WTC11 (cell line): ENCODE measurements at regions not wholly inside any gene's neighbourhood (a gene's known extent, or its start where the extent isn't known, plus 50 kb on each side); places are given as distances from the start of the nearest gene placed in this dataset.

ENCODE experiments used
- ATAC-seq: fragments of 200-7000 bp; cut with Tn5 transposase; 2 replicates; pipeline ENCODE4 v1.10.0; 2021; ENCODE audit warnings: mild to moderate bottlenecking, moderate library complexity
- CTCF ChIA-PET: fragments of 300-600 bp; sonication (Branson Sonifier 250); formaldehyde crosslinking; loops from one replicate; lab custom pipeline; 2021; ENCODE audit warnings: antibody characterized with exemption; lab: Charles Lee
- POLR2A ChIA-PET: fragments of 350-600 bp; sonication (Branson Sonifier 250); formaldehyde crosslinking; loops from one replicate; lab custom pipeline; 2021; ENCODE audit warnings: antibody characterized with exemption; lab: Charles Lee
- DNase-seq: peaks from one replicate; pipeline ENCODE4 v3.0.0; 2021; ENCODE audit warnings: low spot score
- H3K27ac Mint-ChIP-seq: 2 replicates; pipeline ENCODE4 v1.8.0; 2021; ENCODE audit warnings: mixed read lengths
- H3K27me3 Mint-ChIP-seq: 2 replicates; pipeline ENCODE4 v1.8.0; 2021; ENCODE audit warnings: low read depth, mild to moderate bottlenecking, moderate library complexity, mixed read lengths
- H3K36me3 Mint-ChIP-seq: 2 replicates; pipeline ENCODE4 v1.8.0; 2021; ENCODE audit warnings: mixed read lengths
- H3K4me1 Mint-ChIP-seq: 2 replicates; pipeline ENCODE4 v1.8.0; 2022; ENCODE audit warnings: mixed read lengths
- H3K4me3 Mint-ChIP-seq: 2 replicates; pipeline ENCODE4 v1.8.0; 2021; ENCODE audit warnings: mild to moderate bottlenecking, moderate library complexity, mixed read lengths
- H3K9me3 Mint-ChIP-seq: 2 replicates; pipeline ENCODE4 v1.8.0; 2021; ENCODE audit warnings: mixed read lengths
- ATF1 ChIP-seq: sonication (generic); formaldehyde crosslinking; IDR thresholded peaks from 2 replicates; pipeline ENCODE4 v1.8.1; 2023; ENCODE audit warnings: mild to moderate bottlenecking, moderate library complexity, missing genetic modification reagents
- GTF2I ChIP-seq: fragments of 250-450 bp; sonication (Bioruptor Pico); conservative IDR thresholded peaks from 2 replicates; pipeline ENCODE4 v1.4.0; 2021; ENCODE audit warnings: mild to moderate bottlenecking
- MXD4 ChIP-seq: fragments of 250-450 bp; sonication (Bioruptor Pico); IDR thresholded peaks from 2 replicates; pipeline ENCODE4 v1.8.0; 2021; ENCODE audit warnings: mild to moderate bottlenecking, moderate library complexity, borderline replicate concordance
- MYBL2 ChIP-seq: sonication (generic); formaldehyde crosslinking; IDR thresholded peaks from 2 replicates; pipeline ENCODE4 v1.8.1; 2023; ENCODE audit warnings: mild to moderate bottlenecking, moderate library complexity, missing genetic modification reagents
- NFATC4 ChIP-seq: fragments of 250-450 bp; sonication (Bioruptor Pico); IDR thresholded peaks from 2 replicates; pipeline ENCODE4 v1.9.0; 2021; ENCODE audit warnings: mild to moderate bottlenecking
- NFE2L1 ChIP-seq: sonication (generic); formaldehyde crosslinking; IDR thresholded peaks from 2 replicates; pipeline ENCODE4 v1.8.1; 2023; ENCODE audit warnings: missing genetic modification reagents
- RELA ChIP-seq: sonication (generic); formaldehyde crosslinking; IDR thresholded peaks from 2 replicates; pipeline ENCODE4 v1.8.1; 2022; ENCODE audit warnings: missing genetic modification reagents, mild to moderate bottlenecking, borderline replicate concordance
- TCF7 ChIP-seq: sonication (generic); formaldehyde crosslinking; IDR thresholded peaks from 2 replicates; pipeline ENCODE4 v1.8.0; 2022; ENCODE audit warnings: mild to moderate bottlenecking, low read depth, missing genetic modification reagents, moderate library complexity
- TEAD4 ChIP-seq: sonication (generic); formaldehyde crosslinking; IDR thresholded peaks from 2 replicates; pipeline ENCODE4 v1.8.0; 2022; ENCODE audit warnings: mild to moderate bottlenecking, missing genetic modification reagents
- ZNF121 ChIP-seq: sonication (generic); formaldehyde crosslinking; IDR thresholded peaks from 2 replicates; pipeline ENCODE4 v1.8.0; 2023; ENCODE audit warnings: missing genetic modification reagents
- ZNF138 ChIP-seq: sonication (generic); formaldehyde crosslinking; conservative IDR thresholded peaks from 2 replicates; pipeline ENCODE4 v1.8.1; 2022; ENCODE audit warnings: mild to moderate bottlenecking, moderate library complexity, missing genetic modification reagents
- ZNF263 ChIP-seq: sonication (generic); formaldehyde crosslinking; IDR thresholded peaks from 2 replicates; pipeline ENCODE4 v1.8.1; 2022; ENCODE audit warnings: low read depth, mild to moderate bottlenecking, moderate library complexity, missing genetic modification reagents
- TF ChIP-seq, protein P1 (sequence below): sonication (generic); formaldehyde crosslinking; IDR thresholded peaks from 2 replicates; pipeline ENCODE4 v1.8.1; 2023; ENCODE audit warnings: mild to moderate bottlenecking, missing genetic modification reagents, moderate library complexity
- TF ChIP-seq, protein P2 (sequence below): fragments of 250-450 bp; sonication (Bioruptor Pico); IDR thresholded peaks from 2 replicates; pipeline ENCODE4 v1.9.0; 2021; ENCODE audit warnings: mild to moderate bottlenecking, borderline replicate concordance
- TF ChIP-seq, protein P3 (sequence below): sonication (generic); formaldehyde crosslinking; IDR thresholded peaks from 2 replicates; pipeline ENCODE4 v1.8.1; 2022; ENCODE audit warnings: mild to moderate bottlenecking, missing genetic modification reagents, moderate library complexity, borderline replicate concordance
- TF ChIP-seq, protein P4 (sequence below): sonication (generic); formaldehyde crosslinking; IDR thresholded peaks from 2 replicates; pipeline ENCODE4 v1.8.1; 2022; ENCODE audit warnings: low read depth, missing genetic modification reagents, borderline replicate concordance
- TF ChIP-seq, protein P5 (sequence below): sonication (generic); formaldehyde crosslinking; IDR thresholded peaks from 2 replicates; pipeline ENCODE4 v1.8.0; 2022; ENCODE audit warnings: mild to moderate bottlenecking, missing genetic modification reagents

DNA sequence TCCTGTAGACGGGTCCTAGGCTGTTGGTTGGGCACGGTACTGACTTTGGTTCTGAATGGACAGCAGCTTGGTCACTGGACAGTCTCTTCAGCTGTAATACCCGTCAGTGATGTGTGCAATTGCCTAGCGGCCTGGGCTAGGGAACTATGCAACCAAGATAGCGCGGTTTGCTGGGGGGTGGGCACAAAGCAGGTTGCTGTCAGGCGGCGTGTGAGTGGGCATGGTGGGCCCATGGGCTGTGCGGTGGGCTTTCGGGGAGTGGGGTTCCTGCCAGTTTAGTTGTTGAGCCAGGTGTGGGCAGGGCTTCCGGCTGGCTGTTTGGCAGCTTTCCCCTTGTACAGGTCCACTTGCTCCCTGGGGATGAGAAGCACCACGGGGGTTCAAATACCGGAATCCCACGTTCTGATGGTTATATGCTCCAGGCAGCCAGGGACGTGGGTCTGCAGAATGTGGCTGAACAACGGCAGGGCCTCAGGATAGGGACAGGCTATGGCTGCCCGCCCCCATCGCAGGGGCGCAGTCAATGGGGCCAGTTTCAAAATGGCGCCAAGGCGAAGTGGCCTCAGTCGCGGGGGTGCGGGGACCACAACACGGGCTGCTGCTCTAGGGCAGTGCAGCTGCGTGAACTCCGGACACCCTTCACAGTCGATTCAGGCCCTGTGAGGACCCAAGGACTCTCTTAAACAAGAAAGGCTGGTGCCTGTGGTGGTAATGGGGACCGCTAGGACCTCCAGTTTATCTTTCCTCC lies 407.5 kb upstream of the FIGN start (continued):
- TF ChIP-seq, protein P1, sequence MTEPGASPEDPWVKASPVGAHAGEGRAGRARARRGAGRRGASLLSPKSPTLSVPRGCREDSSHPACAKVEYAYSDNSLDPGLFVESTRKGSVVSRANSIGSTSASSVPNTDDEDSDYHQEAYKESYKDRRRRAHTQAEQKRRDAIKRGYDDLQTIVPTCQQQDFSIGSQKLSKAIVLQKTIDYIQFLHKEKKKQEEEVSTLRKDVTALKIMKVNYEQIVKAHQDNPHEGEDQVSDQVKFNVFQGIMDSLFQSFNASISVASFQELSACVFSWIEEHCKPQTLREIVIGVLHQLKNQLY = no peak
- TF ChIP-seq, protein P2, sequence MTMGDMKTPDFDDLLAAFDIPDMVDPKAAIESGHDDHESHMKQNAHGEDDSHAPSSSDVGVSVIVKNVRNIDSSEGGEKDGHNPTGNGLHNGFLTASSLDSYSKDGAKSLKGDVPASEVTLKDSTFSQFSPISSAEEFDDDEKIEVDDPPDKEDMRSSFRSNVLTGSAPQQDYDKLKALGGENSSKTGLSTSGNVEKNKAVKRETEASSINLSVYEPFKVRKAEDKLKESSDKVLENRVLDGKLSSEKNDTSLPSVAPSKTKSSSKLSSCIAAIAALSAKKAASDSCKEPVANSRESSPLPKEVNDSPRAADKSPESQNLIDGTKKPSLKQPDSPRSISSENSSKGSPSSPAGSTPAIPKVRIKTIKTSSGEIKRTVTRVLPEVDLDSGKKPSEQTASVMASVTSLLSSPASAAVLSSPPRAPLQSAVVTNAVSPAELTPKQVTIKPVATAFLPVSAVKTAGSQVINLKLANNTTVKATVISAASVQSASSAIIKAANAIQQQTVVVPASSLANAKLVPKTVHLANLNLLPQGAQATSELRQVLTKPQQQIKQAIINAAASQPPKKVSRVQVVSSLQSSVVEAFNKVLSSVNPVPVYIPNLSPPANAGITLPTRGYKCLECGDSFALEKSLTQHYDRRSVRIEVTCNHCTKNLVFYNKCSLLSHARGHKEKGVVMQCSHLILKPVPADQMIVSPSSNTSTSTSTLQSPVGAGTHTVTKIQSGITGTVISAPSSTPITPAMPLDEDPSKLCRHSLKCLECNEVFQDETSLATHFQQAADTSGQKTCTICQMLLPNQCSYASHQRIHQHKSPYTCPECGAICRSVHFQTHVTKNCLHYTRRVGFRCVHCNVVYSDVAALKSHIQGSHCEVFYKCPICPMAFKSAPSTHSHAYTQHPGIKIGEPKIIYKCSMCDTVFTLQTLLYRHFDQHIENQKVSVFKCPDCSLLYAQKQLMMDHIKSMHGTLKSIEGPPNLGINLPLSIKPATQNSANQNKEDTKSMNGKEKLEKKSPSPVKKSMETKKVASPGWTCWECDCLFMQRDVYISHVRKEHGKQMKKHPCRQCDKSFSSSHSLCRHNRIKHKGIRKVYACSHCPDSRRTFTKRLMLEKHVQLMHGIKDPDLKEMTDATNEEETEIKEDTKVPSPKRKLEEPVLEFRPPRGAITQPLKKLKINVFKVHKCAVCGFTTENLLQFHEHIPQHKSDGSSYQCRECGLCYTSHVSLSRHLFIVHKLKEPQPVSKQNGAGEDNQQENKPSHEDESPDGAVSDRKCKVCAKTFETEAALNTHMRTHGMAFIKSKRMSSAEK (CRISPR knock-in tag) = no peak
- TF ChIP-seq ATF1 (CRISPR knock-in tag) = no peak
- no peak for TF ChIP-seq TEAD4
- TF ChIP-seq TCF7 (CRISPR knock-in tag) = no peak
- TF ChIP-seq ZNF121 (CRISPR knock-in tag) = no peak
- TF ChIP-seq MYBL2 (CRISPR knock-in tag) = no peak
- no peak for TF ChIP-seq GTF2I
- TF ChIP-seq, protein P3, sequence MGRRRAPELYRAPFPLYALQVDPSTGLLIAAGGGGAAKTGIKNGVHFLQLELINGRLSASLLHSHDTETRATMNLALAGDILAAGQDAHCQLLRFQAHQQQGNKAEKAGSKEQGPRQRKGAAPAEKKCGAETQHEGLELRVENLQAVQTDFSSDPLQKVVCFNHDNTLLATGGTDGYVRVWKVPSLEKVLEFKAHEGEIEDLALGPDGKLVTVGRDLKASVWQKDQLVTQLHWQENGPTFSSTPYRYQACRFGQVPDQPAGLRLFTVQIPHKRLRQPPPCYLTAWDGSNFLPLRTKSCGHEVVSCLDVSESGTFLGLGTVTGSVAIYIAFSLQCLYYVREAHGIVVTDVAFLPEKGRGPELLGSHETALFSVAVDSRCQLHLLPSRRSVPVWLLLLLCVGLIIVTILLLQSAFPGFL (CRISPR knock-in tag) = no peak
- no peak for TF ChIP-seq NFE2L1 (CRISPR knock-in tag)
- TF ChIP-seq ZNF138 (CRISPR knock-in tag) = no peak
- no peak for TF ChIP-seq ZNF263
- TF ChIP-seq, protein P4, sequence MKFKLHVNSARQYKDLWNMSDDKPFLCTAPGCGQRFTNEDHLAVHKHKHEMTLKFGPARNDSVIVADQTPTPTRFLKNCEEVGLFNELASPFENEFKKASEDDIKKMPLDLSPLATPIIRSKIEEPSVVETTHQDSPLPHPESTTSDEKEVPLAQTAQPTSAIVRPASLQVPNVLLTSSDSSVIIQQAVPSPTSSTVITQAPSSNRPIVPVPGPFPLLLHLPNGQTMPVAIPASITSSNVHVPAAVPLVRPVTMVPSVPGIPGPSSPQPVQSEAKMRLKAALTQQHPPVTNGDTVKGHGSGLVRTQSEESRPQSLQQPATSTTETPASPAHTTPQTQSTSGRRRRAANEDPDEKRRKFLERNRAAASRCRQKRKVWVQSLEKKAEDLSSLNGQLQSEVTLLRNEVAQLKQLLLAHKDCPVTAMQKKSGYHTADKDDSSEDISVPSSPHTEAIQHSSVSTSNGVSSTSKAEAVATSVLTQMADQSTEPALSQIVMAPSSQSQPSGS = no peak

DNA sequence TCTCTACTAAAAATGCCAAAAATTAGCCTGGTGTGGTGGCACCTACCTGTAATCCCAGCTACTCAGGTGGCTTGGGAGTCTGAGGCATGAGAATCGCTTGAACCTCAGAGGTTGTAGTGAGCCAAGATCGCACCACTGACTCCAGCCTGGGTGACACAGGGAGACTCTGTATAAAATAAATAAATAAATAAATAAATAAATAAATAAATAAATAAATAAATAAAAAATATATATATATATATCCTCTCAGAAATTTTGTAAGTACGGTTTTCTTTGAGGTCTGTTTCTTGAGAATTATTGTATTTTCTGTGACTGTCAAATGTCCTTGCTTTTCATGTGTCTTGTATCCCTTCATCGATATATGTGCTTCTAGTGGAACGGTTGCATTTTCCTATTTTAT lies 406.9 kb upstream of the FIGN start:
- no peak for ATAC-seq
- no peaks in the 10 kb centered on the region for H3K4me1 Mint-ChIP-seq
- TF ChIP-seq MXD4 (CRISPR knock-in tag) (no peak), NFATC4 (CRISPR knock-in tag) (no peak), ZNF138 (CRISPR knock-in tag) (no peak), RELA (CRISPR knock-in tag) (no peak)
- TF ChIP-seq, protein P5, sequence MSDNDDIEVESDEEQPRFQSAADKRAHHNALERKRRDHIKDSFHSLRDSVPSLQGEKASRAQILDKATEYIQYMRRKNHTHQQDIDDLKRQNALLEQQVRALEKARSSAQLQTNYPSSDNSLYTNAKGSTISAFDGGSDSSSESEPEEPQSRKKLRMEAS (CRISPR knock-in tag) = no peak
- TF ChIP-seq, all 79 proteins: peak for 0
- no peak overlapping the region for H3K27ac Mint-ChIP-seq
- DNase-seq = no peak
- H3K9me3 Mint-ChIP-seq = no peaks in the 10 kb centered on the region
- no peaks in the 10 kb centered on the region for H3K36me3 Mint-ChIP-seq
- H3K27me3 Mint-ChIP-seq = no peaks in the 10 kb centered on the region
- H3K4me3 Mint-ChIP-seq = no peak overlapping the region
- POLR2A ChIA-PET = no interaction called here
- CTCF ChIA-PET = no interaction called here
